H54 (cell line): ENCODE measurements at regions not wholly inside any gene's neighbourhood (a gene's known extent, or its start where the extent isn't known, plus 50 kb on each side); places are given as distances from the start of the nearest gene placed in this dataset.
A peak's percentile ranks its signal among the peaks of the same experiment; 100 is the strongest.
"Not testable (repeated sequence)": the region's sequence is repeated elsewhere in the genome, so short reads cannot be mapped to it uniquely, and the experiment has no call there.

ENCODE experiments used
- DNase-seq: peaks from one replicate; pipeline ENCODE4 v3.0.0; 2011; ENCODE audit warnings: low spot score, mixed read lengths; ENCODE audit not compliant: insufficient read length
- FAIRE-seq: peaks from 3 replicates; lab custom pipeline; 2011; peaks lifted over from hg19 to GRCh38; lab: Jason Lieb, UNC
- POLR2A ChIP-seq: IDR thresholded peaks from 2 replicates; pipeline ENCODE4 v1.6.1; 2011; ENCODE audit warnings: low read depth, mild to moderate bottlenecking, low read length

DNA sequence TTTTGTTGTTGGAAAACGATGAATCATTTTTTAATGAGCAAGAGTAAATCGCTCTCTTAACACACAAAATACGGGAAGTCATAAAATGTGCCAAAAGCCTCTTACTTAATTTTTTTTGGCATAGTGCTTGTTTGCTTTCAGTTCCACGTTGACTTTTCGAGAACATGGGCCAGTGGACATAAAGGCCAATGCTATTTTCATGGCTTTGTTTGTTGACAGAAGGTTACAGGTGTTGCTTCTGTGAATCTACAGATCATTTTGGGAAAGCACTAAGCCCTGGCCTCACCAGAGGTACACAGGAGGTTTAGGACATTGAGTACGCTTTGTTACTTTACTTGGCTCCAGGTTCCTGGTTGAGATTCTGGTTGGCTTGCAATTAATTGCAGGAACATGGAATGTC is 199.4 kb upstream of the HMCN1 start:
- no peak for FAIRE-seq

GRCh38 chr1:185533596-185533995 is 200.6 kb upstream of the HMCN1 start:
- no peak for TF ChIP-seq POLR2A
- FAIRE-seq: no peak
- no peak for DNase-seq

More for the DNA sequence above, 199.4 kb upstream of the HMCN1 start:
- no peak for DNase-seq
- TF ChIP-seq POLR2A: no peak

DNA sequence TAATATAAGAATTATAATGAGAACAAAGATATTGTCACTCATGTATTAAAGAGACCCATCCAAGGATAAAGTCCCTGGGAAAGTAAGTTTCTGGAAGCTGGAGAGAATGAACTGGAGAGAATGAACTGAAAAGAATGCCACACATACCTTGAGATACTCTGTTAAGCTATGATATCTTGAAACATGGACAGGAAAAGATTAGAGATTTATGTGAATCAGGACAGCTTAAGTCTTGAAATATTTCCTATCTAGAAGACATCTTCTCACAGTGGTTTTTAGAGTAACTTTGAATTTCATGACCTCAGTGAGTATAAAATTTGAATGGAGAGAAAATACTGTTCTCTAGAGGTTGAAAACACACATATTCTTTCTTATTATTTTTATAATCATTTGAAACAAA is 201.3 kb upstream of the HMCN1 start:
- FAIRE-seq (no peak), DNase-seq (no peak)
- TF ChIP-seq POLR2A: no peak

DNA sequence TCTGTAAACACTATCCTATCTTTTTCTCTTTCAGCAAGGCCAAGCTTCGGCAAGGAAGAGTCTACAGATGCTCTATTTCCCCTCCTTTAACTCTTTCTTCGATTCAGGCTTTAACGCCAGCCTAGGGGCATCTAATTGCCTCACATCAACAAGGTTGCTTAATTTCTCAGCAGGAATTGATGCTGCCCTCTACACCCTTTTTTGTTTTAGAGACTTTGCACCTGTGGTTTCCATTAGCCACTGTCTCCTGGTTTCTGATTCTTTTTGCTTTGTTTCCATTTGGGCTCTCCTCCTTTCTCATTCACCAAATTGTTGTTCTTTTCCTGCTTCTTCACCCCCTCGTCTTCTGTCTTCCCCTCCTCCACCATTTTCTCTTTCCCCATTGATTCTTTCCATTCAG is 202.4 kb upstream of the HMCN1 start:
- no peak for DNase-seq
- FAIRE-seq: no peak
- TF ChIP-seq POLR2A: no peak

DNA sequence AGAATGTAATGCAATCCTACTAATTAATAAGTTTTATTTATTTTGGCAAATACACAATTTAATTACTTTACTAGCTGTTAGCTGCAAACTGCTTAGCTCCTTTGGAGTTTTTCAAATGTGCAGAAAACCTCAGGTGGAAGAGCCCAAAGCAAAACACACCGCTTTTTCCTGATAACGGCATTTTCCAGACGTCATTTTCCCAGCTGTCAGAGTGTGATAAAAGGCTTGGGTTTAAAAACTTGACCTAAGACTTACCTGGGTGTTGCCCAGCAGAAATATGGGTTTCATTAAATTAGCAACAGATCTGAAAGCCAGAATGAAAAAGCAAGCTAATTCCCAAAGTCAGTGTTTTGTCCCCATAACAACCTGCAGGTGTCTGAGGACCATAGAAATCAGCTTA is 204.0 kb upstream of the HMCN1 start:
- DNase-seq: no peak
- FAIRE-seq: no peak
- TF ChIP-seq POLR2A: no peak

GRCh38 chr1:185529673-185530072 is 204.5 kb upstream of the HMCN1 start:
- no peak for FAIRE-seq
- no peak for TF ChIP-seq POLR2A
- no peak for DNase-seq

GRCh38 chr1:185528084-185528676 is 206.0 kb upstream of the HMCN1 start:
- DNase-seq (no peak), FAIRE-seq (no peak)
- no peak for TF ChIP-seq POLR2A

GRCh38 chr1:185526344-185527307 is 207.6 kb upstream of the HMCN1 start:
- TF ChIP-seq POLR2A: no peak
- FAIRE-seq (no peak), DNase-seq (no peak)

DNA sequence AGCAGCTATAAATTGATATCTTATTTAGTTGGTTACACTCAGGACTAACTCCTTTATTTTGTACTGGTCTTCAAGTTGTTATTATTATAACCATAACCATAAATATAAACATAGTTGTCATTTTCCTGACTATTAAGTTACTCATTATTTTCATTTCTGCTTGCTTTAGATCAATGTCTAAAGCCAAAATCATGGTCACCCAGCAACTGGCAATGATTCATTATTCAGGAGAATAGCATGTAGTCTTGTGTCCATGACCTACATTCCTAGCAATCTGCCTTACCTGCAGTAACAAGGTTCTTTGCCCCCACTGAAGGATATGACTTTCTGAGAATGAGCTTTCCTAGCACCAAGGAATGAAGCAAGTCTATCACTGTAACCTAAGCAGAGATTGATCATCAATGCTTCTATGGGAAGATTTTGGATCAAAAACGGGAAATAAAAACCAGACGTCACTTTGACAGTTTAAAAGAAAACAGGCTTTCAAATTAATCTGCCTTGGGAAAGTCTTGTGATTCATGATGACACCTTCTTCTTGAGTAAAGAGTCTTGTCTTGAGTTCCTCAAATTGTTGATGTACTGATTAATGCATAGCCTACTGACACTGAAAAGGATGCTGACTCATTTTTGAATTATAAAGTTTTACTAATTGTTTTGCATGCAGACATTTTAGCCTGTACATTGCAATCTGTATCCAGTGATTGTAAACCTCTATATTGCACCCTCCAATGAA is 203.3 kb upstream of the IVNS1ABP start:
- DNase-seq (no peak), FAIRE-seq (peak; percentile 78)
- TF ChIP-seq POLR2A: no peak

DNA sequence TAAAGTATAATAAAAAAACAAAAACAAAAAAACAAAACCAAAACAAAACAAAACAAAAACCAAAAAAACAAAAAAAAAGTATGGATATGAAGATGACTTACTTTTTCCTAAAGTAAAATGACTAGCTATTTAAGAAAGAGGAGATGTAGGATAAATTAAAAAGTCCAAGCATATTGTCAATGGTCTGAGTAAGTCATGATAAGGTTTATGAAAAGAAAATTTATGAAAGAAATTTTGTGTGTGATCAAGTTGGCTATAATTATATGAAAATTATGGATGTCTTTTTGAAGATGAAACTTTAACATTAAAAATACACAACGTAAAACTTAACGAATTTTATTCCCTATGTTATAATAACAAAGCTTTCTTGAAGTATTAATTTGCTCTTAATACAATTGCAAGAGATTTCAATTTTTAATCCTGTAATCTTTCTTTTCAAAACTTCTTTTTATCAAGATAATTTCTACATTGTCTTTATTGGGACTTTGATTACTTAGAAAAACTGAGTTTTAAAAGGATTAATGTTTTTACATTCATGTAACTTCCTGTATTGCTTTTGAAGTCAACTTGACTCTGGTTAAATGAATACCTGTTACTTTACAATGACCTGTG is 200.9 kb upstream of the IVNS1ABP start:
- no peak for TF ChIP-seq POLR2A
- FAIRE-seq: no peak
- DNase-seq: no peak

- DNase-seq, FAIRE-seq: not testable (repeated sequence)
These were observed 200.3 kb upstream of the IVNS1ABP start for GRCh38 chr1:185517301-185517700.

GRCh38 chr1:185515696-185516095 is 198.7 kb upstream of the IVNS1ABP start:
- FAIRE-seq (no peak), DNase-seq (no peak)
- TF ChIP-seq POLR2A: no peak

GRCh38 chr1:185514311-185514710 is 197.3 kb upstream of the IVNS1ABP start:
- no peak for FAIRE-seq
- DNase-seq: no peak
- TF ChIP-seq POLR2A: no peak

DNA sequence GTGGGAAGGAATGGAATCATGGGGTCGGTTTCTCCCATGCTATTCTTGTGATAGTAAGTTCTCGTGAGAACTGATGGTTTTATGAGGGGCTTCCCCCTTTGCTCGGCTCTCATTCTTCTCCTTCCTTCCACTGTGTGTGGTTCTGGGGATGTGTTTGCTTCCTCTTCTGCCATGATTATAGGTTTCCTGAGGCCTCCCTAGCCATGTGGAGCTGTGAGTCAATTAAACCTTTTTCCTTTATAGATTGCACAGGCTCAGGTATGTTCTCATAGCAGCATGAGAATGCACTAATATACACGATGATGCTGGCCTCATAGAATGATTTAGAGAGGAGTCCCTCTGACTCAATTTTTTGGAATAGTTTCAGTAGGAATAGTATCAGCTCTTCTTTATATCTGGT is 195.4 kb upstream of the IVNS1ABP start:
- DNase-seq: no peak
- no peak for FAIRE-seq

More for the DNA sequence above, 195.4 kb upstream of the IVNS1ABP start:
- no peak for TF ChIP-seq POLR2A
